ENCODE measurements at regions not wholly inside any gene's neighbourhood (a gene's known extent, or its start where the extent isn't known, plus 50 kb on each side); places are given as distances from the start of the nearest gene placed in this dataset.
"Not testable (repeated sequence)": the region's sequence is repeated elsewhere in the genome, so short reads cannot be mapped to it uniquely, and the experiment has no call there.

DNA sequence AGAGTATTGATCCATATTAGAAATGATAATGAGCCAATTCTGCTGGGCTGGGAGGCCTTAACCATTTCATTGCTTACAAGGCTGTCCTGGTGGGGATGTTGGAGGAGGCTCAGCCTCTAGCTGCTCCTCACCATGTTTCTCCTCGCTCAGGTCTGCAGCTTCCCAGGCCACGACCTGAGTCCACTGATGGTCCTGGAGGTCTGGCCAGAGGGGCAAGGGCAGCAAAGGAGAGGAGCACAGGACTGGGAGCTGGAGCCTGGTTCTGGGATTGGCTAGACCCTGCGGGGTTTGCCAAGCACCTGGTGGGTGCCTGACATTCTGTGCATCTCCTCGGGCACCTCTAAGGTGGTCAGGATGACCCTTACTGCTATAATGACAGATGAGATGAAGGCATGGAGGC, 92.6 kb downstream of the KIF26A start:
- no peak for DNase-seq

DNA sequence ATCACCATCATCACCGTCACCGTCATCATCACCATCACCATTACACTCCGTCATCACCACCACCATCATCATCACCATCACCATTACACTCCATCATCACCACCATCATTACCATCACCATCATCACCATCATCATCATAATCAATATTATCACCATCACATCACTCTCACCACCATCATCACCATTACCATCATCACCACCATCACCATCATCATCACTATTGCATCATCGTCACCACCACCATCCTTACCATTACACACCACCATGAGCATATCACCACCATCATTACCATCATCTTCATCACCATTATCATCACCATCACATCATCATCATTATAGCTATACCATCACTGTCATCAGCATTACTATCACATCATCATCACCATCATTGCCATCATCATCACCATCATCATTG, 93.7 kb downstream of the KIF26A start:
- DNase-seq = no peak

DNA sequence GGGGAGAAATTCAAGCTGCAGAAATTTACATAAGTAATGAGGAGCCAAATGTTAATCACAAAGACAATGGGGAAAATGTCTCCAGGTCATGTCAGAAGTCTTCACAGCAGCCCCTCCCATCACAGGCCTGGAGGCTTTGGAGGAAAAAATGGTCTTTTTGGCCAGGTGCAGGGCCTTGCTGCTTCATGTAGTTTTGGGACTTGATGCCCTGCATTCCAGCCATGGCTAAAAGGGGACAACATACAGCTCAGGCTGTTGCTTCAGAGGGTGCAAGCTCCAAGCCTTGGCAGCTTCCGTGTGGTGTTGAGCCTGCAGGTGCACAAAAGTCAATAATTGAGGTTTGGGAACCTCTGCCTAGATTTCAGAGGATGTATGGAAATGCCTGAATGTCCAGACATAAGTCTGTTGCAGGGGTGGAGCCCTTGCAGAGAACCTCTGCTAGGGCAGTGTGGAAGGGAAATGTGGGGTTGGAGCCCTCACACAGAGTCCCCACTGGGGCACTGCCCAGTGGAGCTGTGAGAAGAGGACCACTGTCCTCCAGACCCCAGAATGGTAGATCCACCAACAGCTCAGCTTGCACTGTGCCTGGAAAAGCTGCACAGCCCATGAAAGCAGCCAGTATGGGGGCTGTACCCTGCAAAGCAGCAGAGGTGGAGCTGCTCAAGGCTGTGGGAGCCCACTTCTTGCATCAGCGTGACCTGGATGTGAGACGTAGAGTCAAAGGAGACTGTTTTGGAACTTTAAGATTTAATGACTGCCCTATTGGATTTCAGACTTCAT, 95.8 kb downstream of the KIF26A start:
- DNase-seq = not testable (repeated sequence)

DNA sequence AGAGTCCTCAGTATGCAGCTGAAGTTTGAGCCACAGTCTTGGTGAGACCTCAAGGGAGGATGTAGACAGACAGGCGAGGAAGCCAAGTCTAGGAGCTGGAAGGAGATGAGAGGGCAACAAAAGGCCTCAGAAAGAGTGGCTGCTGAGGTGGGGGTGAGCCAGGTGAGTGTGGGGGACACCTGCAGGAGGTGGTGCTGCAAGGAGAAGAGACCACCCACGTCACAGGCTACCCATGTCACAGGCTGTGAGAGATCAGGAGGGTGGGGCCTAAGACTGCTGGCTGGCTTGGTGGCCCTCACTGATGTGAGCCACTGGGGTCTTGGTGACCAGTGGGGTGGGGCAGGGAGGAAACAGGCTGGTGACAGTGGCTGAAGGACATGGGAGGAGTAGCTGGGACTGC, 97.3 kb downstream of the KIF26A start:
- DNase-seq = no peak

DNA sequence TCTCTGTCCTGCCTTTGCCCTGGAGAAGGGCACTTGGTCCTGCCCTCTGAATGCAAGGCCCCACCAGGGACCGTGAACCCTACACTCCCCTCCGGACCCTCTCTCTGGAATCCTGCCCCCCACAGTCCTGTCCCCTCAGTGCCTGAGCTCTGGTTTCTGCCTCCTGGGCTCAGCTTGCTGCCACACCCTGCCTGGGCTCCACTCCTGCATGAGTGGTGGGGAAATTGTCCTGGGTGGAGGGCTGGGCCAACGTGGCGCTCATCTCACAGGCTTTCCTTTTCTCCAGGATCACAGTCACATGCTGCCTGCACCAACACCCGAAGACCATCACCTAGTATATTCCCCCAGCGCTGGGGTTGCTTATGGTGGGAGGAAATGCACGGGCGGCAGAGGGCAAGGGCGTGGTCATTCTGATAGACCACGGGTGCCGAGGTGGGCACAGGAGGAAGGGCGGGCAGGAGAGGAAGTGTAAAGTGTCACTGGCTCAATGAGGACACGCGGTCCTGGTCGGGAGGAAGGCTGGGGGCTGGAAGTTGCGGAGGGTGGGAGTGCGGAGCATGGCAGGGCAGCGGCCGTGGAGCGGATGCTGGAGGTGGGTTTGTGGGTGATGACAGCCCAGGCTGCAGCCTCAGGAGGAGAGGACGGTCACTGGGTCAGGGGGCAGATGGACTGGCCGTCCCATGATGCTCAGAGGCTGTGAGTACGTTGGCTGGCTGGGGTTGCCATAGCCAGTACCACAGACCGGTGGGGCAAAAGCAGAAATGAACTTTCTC, 99.5 kb downstream of the KIF26A start:
- DNase-seq = no peak

DNA sequence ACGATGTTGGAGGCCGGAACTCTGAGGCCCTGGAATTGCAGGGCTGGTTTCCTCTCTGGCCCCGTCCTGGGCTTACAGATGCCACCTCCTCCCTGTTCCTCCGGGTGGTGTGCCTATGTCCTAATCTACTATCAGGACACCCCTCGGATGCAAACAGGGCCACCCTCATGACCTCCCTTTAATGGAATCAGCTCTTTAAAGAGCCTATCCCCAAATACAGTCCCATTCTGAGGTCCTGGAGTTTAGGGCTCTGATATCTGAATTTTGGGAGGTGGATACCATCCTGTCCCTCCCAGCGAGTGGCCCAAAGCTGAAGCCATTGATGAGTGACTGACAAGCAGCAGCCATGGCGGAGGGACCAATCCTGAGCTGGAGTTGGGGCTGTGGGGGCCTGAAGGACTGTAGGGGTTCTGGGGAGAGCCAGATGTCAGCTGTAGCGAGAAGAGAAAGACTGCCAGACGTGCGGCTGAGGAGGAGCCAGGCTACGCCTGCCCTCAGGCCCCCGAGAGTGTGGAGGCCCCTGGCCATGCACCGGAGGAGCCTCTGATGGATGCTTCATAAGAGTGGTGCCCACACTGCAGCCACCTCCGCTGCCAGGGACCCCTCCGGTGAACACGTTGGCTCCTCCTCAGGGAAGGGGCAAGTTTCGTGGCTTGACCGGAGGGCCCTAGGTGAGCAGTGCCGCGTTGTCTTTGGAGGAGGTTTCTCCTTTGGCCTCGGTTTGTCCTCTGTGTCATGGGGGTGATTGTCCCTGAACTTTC, 100.2 kb downstream of the KIF26A start:
- no peak for DNase-seq

DNA sequence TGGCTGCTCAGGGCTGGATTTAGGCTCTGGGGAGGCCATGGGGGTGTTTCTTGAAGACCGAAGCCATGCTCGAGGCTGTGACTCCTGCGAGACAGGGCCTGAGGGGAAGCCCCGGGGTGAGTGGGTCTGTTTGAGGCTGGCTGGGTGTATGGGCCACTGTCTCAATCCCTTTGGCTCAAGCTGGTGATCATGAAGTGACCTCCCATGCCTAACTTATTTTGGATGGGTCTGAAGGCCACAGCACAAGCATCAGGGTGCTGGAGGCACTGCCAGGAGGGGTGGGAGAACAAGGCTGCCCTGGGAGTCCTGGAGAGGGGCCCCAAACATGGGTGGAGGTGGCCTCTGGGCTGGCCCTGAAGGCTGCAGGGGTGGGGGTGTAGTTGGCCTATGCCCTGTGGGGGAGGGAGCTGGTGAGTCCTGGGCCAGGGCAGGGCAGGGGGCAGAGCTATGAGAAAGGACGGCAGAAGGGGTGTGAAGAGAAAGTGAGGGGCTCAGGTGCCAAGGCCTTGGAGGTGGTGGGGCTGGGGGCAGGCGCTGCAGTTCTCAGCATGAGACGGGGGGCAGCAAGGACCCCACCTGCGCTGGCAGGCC, 100.9 kb downstream of the KIF26A start:
- no peak for DNase-seq

DNA sequence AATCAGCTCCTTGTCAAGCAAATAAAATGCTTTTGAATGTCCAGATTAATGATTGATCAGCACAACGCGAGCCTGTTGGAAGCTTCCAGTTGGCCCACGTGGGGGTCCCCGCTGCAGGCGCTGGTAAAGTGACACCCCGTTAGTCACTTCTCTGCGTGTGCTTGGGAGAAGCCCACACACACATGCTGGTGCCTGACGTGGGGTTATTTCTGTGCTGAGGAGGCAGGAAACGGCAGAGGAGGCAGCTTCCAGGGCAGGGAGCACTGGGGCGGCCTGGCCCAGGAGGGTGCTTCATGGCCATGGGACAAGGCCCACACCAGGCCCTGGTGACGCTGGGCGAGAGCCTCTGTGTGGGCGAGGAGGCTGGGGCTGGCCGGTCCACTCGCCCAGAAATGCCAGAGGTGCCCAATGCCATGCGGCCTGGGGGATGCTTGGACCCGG, 101.5 kb downstream of the KIF26A start:
- no peak for DNase-seq

DNA sequence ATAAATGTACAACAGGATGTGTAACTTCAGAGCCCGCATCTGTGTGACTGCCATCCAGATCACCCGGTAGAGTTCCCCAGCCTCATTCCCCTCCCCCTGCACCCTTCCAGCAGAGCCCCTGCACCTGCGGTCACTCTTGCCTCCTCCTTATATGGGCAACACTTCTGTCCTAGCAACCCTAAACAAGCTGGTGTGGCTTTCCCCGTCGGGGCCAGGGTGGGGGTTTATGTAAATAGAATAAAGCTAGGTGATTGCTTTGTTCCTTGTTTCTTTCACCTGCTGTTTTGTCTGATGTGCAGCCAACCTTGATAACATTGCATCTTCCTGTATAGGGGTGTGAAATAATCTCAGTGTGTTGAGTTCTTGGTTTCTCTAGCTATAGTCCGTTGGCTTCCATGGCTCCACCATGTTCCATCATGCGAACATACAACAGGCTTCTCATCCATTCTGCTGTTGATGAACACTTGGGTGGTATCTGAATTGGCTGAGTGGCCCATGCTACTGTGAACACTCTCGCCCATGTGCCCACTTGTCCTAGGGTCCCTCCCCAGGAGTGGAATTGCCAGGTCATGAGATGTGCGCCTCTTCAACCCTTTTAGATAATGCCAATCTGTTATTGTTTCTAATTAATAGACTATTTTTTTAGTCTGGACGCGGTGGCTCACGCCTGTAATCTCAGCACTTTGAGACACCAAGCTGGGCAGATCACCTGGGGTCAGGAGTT, 102.2 kb downstream of the KIF26A start:
- no peak for DNase-seq

DNA sequence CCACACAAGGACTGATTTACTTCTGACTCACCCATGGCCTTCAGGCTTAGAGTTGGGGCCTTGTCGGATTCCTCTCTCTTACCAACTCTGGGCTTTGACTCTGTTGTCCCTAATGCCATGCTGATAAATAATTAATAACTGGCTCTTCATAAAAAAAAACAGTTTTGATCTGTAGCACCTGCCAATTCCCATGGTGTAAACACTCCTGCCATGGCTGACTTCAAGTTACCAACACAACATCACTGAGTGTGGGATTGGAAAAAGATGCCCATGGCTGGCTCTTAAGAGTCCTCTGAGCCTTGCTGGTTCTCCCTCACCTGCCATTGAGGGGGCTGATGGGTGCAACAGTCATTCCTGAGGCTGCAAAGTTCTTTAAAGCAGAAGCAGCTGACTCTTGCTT, 104.8 kb downstream of the KIF26A start:
- no peak for DNase-seq

DNA sequence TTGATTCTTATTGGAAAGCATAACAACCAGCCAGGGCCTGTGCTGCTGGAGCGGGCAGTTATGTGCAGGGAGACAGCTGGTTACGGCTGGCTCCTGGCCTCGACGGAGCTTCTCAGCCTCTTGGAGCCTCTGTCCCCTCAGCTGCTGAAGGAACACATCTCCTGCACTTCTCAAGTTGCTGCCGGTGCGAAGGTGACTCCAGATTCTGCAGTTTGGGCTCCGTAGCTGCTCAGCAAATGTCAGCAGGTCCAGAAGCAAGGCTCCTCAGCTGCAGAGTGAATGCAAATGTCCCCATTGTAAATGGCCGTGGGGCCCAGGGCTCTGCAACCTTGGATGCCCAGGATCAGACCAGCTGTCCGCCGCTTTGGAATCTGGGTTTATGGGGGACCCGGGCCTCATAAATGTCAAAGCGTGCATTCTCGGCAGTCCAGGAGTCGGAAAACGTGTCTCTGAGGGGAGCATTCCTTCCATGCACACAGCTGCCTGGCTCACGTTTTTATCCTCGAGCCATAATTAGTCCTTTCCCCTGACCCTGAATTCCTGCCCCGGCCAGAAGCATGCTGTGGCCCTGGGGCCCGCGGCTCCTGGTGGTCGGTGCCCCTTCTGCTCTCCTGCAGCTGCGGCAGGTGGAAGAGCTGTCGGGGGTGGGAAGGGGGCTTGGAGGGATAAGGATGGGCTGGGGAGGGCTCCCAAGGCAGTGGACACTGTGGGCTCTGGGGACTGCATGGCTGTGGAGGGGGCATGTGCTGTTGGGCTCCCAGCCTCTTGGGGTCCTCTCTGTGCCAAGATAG, 106.0 kb downstream of the KIF26A start:
- peak; percentile 67 to 81 for DNase-seq

DNA sequence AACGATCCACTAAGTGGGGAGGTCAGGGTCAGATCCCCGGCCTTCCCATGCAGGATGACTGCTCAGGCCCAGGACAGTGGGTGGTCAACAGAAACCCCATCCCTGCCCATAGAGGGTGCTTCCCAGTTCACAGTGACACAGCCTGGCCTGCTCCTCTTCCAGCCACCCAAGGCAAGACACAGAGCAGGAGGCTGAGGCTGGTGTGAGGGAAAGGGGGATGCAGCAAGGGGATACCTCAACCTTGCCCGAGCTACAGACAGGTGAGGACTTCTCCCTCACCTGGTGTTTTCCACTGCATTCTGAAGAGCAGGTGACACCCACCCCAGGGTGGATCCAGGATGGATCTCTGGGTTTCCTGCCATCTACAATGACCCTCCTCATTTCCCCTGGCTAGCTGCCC, 106.7 kb downstream of the KIF26A start:
- DNase-seq = no peak

DNA sequence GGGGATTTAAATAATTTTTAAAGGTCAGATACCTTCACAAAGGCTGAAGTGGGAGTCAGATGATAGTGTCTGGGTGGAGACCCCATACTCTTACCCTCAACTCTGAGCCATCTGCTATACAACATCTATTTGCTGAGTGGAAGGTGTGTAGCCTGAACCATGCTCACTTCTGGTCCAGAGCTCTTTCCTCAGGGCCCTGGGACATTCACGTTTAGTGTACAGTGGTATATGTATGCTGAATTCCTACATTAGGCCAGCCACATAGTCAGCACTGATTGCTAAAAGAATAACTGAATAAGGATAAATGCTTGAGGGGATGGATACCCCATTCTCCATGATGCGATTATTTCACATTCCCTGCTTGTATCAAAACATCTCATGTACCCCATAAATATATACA, 107.3 kb downstream of the KIF26A start:
- no peak for DNase-seq

DNA sequence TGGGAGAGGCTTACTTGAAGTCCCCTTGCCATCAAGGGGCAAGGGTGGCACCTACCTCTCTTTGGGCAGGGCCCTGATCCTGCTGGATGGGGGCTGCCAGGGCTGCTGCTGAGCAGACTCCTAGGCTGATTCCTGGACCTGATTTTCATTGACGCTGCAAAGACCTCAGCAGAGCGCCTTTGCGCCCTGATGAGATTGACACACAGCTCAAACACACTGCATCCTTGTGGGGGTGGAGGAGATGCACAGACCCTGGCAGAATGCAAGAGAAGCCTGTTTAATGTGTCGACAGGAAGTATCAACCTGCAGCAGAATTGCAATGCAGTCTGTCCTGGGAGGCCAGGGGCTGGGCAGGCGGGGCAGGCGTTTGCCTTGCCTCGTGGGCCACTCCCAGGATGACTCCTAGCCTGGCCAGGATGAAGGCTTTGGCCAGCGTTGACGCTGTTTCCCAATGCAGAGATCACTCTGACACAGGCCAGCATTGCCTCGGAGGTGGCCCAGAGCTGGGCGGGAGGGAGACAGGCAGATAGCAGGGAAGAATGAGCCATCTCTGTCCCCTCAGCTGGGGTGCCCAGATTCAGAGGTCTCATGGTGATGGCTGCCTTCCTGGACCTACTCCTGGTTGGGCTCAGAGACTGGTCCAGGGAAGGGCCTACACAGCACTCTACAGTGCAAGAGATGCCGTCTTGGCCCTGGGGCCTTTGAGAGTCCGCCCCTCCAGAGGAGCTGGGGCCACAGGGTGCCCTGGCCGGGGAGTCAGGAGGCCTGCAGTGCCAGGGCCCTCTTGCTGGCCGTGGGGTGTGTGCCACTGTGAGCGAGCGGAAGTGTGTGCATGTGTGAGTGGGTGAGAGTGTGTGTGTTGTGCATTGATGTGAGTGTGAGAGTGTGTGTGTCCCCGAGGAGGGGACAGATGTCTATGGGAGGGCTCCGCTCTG, 108.3 kb downstream of the KIF26A start:
- DNase-seq = no peak

DNA sequence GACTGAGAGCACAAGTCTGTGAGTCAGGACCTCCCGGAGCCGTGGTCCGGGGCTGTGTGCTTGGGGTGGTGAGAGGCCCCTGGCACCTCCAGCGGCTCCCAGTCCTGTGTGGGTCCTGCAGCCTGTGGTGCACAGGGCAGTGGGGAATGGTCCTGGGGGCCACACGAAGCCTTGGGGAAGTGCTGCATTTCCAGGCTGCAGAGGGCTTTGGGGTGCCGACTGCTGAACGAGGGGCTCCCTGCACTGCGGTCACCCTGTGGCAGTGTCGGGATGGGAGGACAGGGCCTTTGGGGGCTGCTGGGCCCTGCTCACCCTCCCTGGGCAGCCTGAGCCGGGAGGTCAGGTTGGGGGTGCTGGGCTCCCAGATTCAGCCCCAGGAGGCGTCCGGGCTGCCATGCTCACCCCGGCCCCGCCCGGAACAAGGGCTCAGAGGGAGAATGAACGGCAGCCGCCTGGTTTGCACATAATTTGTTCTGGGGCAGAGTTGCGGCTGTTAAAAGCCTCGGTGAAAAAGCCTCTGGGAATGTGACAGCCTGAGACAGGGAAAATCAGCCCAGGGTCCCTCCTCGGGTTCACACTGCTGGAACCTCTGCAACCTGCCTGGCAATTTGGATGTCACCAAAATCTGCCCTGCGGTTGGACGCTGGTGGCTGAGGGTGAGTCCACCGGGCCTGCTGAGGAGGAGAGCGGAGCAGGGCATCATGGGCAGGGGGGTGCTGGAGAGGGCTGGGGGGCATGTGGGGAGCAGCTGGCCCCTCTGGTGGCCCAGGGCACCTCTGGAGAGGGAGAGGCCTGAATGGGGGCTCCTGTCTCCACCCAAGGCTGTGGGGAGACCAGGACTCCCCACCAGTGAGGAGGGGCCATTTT, 109.2 kb downstream of the KIF26A start:
- no peak for DNase-seq

DNA sequence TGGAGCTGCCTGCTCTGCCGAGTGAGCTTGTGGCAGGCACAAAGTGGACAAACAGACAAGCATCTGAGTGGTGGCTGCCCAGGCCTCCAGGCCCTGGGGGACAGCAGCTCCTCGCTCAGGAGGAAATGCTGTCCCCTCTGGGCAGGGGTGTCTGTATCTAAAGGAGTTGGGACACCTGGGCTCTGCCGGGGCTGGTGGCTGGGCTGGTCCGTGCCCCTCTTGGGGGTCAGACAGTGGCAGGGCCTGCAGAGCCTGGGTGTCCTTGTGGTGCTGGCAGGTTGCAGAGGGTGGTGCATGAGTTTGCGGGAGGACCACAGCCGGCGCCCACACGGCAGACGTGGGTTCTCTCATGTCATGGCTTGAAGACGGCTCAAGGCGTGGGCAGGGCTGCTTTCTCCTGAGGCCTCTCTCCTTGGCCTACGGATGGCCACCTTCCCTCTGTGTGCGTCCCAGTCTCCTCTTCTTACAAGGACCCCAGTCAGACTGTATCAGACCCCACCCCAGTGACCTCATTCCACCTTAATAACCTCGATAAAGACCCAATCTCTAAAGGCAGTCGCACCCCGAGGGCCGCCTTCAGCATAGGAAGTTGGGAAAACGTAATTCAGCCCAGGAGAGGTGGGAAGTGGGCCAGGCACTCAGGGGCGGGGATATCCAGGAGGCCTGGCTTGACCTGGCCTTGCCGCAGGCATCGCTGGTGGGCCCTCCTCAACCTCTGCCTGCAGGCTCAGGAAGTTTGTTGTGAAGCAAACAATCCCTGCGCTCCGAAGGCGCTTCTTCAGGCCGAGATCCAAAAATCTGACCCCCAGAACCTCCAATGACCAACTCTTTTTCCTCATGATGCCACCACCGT, 110.0 kb downstream of the KIF26A start:
- DNase-seq = no peak

DNA sequence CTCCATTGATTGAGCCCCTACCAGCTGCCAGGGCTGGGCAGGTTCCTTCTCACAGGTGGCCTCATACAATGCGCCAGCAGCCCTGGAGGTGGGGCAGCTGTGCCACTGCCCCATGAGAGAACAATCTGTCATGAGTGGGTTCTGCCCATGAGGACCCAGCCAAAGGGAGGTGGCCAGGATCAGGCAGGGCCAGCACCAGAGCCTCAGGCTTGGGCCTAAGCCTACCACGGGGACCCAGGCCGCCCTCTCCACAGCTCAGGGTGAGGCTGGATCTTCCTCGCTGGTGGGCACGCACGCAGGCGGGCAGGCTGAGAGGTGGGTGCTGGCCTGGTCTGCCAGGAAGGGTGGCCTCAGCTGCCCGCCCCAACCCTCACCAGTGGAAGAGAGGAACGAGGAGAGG, 110.7 kb downstream of the KIF26A start:
- no peak for DNase-seq
